Central memory CD8-positive, alpha-beta T cell (primary cell): ENCODE measurements at regions not wholly inside any gene's neighbourhood (a gene's known extent, or its start where the extent isn't known, plus 50 kb on each side); places are given as distances from the start of the nearest gene placed in this dataset.

Experiments used
- ATAC-seq: fragments of 150-1000 bp; cut with Tn5 transposase; replicated peaks from 2 replicates; pipeline ENCODE4 v1.10.0; 2022; ENCODE audit warnings: mild to moderate bottlenecking, moderate FRiP score, moderate number of reproducible peaks; ENCODE audit not compliant: poor library complexity, severe bottlenecking; ENCODE audit errors: extremely low read depth
- DNase-seq, 2 donors: peaks; one replicate each; pipeline ENCODE4 v3.0.0; 2021; ENCODE audit warnings: low spot score in 2 of 2
- H3K27ac Mint-ChIP-seq: one replicate; pipeline ENCODE4 v1.8.0; 2022; ENCODE audit warnings: low read depth, mild to moderate bottlenecking, moderate library complexity, mixed read lengths
- H3K27me3 Mint-ChIP-seq: one replicate; pipeline ENCODE4 v1.8.0; 2022; ENCODE audit warnings: mixed read lengths
- H3K36me3 Mint-ChIP-seq: one replicate; pipeline ENCODE4 v1.8.0; 2022; ENCODE audit warnings: mild to moderate bottlenecking, moderate library complexity, mixed read lengths; ENCODE audit not compliant: insufficient read depth
- H3K4me1 Mint-ChIP-seq: one replicate; pipeline ENCODE4 v1.8.0; 2022; ENCODE audit warnings: mixed read lengths
- H3K4me3 Mint-ChIP-seq: one replicate; pipeline ENCODE4 v1.8.0; 2022; ENCODE audit warnings: mild to moderate bottlenecking, moderate library complexity, mixed read lengths
- H3K9me3 Mint-ChIP-seq: one replicate; pipeline ENCODE4 v1.8.0; 2022; ENCODE audit warnings: mixed read lengths

DNA sequence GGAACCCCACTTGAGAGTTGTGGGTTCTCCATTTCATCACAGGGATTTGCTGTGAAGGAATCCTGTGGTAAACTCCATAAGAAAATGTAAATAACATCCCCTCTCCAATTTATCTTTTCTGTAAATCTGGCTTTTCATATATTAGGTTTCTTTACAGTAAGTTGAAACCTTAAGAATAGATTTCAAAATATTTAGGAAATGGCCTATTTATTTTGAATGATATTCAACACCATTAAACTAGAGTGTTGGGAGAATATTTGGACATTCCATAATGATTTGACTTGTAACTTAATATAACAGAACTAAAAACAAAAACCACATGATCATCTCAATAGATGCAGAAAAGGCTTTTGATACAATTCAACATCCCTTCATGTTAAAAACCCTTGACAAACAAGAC lies 197.3 kb upstream of the PGRMC2 start:
- Mint-ChIP-seq H3K27me3 (peaks cover 10% of the 10 kb centered on the region), H3K27ac (no peak overlapping the region)

DNA sequence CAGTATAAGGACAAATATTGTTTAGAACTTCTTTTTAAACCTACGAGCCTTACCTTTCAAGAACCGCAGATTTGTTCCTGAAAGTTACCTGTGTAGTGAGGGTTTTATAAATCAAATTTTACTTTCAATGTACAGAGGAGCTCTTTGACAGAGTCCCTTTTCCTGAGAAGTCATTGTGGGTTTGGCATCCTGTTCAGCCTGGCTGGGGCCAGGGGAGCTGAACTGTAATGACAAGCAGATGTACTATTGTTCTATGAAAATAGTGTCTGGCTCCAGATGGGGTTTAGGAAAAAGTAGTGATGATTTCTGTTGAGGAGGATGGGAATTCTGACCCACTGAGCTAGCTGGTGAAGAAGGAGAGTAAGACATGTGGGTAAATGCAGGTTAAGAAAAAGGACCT lies 196.2 kb upstream of the PGRMC2 start:
- Mint-ChIP-seq H3K4me1 (no peaks in the 10 kb centered on the region), H3K9me3 (no peaks in the 10 kb centered on the region), H3K36me3 (no peaks in the 10 kb centered on the region), H3K27me3 (peaks cover 10% of the 10 kb centered on the region), H3K4me3 (no peak overlapping the region), H3K27ac (no peak overlapping the region)
- DNase-seq (no peak), ATAC-seq (no peak)

More for the DNA sequence above, 197.3 kb upstream of the PGRMC2 start:
- no peak overlapping the region for H3K4me3 Mint-ChIP-seq
- no peaks in the 10 kb centered on the region for H3K9me3 Mint-ChIP-seq
- ATAC-seq: no peak
- no peak for DNase-seq
- H3K4me1 Mint-ChIP-seq: no peaks in the 10 kb centered on the region
- H3K36me3 Mint-ChIP-seq: no peaks in the 10 kb centered on the region

- no peaks in the 10 kb centered on the region for H3K36me3 Mint-ChIP-seq
- peaks cover 10% of the 10 kb centered on the region for H3K27me3 Mint-ChIP-seq
- no peak overlapping the region for H3K27ac Mint-ChIP-seq
- no peaks in the 10 kb centered on the region for H3K9me3 Mint-ChIP-seq
- H3K4me3 Mint-ChIP-seq: no peak overlapping the region
- no peaks in the 10 kb centered on the region for H3K4me1 Mint-ChIP-seq
- no peak for ATAC-seq
- DNase-seq: no peak
Observed at GRCh38 chr4:128483041-128483440, 195.4 kb upstream of the PGRMC2 start.

DNA sequence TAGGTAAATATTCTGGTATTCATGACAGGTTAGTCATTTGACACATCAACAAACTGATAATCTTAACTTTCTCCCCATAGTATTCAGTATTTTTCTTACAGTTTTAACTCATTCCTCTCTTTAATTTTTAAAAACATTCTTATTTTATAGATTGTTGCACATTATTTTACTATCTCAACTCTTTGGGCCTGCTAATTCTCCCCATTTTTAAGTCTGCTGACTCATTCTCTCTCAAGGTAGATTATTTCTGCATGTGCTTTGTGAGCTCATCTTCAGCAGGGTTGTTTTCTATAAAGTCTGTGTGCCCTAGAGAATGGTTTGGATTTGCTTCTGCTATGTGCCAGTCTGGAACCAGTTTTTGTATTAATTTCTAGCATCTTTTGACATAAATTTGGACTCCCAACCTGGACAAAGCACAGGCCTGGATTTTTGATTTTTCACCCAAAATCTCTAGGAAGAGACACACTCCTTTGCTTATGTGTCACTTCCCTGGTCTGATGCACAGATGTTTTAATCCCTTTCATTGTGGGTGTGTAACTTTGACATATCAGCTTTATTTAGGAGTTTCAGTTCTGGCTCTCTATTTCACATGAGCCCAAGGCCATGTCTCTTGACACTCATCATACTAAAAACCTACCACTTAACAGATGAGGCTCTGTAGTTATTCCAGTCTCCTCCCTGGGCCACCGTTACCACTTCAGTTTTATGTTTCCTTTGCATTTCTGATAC lies 194.3 kb upstream of the PGRMC2 start:
- Mint-ChIP-seq H3K27me3 (peaks cover 10% of the 10 kb centered on the region), H3K27ac (no peak overlapping the region), H3K9me3 (no peaks in the 10 kb centered on the region), H3K4me1 (no peaks in the 10 kb centered on the region), H3K36me3 (no peaks in the 10 kb centered on the region), H3K4me3 (no peak overlapping the region)
- no peak for DNase-seq
- ATAC-seq: no peak

DNA sequence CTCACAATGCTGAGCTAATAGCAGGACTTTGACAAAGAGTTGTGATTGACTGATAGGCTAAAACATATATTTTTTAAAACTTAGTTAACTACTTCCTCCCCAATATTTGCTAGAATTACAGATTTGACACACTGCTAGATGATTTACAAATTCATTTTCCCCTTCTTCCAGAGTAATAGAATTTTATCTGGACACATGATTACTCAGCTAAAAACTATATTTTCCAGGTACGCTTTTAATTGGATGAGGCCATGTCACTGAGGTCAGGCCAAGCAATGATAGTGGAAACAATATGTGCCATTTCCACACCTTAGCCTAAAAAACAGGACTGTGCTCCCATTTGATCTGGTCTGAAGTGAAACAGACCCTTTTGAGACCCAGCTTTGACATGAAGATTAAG lies 193.3 kb upstream of the PGRMC2 start:
- H3K9me3 Mint-ChIP-seq: no peaks in the 10 kb centered on the region

DNA sequence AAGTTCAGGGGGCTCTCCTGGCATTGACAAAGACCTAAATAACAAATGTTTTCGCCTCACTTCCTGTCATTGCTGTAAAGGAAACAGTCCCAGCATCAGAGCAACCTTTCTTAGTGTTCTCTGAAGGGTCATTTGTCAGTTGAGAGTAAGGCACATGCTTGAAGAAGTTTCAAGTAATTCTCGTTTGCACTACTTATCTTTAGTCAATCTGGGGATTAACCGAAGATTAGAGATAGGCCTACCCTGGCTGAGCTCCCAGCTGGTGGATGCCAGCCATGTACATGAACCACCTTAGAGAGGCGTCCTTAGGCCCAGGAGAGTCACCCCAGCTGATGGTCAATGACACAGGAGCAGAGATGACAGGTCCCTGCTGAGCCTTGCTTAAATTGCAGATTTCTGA lies 189.9 kb upstream of the PGRMC2 start:
- no peak overlapping the region for H3K27ac Mint-ChIP-seq
- no peaks in the 10 kb centered on the region for H3K9me3 Mint-ChIP-seq
- no peaks in the 10 kb centered on the region for H3K27me3 Mint-ChIP-seq
- H3K36me3 Mint-ChIP-seq: no peaks in the 10 kb centered on the region
- ATAC-seq: no peak
- DNase-seq: no peak
- no peaks in the 10 kb centered on the region for H3K4me1 Mint-ChIP-seq
- no peak overlapping the region for H3K4me3 Mint-ChIP-seq

More for the DNA sequence above, 193.3 kb upstream of the PGRMC2 start:
- ATAC-seq: no peak
- Mint-ChIP-seq H3K4me1 (no peaks in the 10 kb centered on the region), H3K27me3 (peaks cover 10% of the 10 kb centered on the region), H3K27ac (no peak overlapping the region), H3K36me3 (no peaks in the 10 kb centered on the region), H3K4me3 (no peak overlapping the region)
- no peak for DNase-seq

GRCh38 chr4:128475597-128475996 lies 188.0 kb upstream of the PGRMC2 start:
- Mint-ChIP-seq H3K27ac (no peak overlapping the region), H3K27me3 (no peaks in the 10 kb centered on the region), H3K9me3 (no peaks in the 10 kb centered on the region), H3K36me3 (no peaks in the 10 kb centered on the region), H3K4me1 (no peaks in the 10 kb centered on the region), H3K4me3 (no peak overlapping the region)
- ATAC-seq: no peak
- no peak for DNase-seq

DNA sequence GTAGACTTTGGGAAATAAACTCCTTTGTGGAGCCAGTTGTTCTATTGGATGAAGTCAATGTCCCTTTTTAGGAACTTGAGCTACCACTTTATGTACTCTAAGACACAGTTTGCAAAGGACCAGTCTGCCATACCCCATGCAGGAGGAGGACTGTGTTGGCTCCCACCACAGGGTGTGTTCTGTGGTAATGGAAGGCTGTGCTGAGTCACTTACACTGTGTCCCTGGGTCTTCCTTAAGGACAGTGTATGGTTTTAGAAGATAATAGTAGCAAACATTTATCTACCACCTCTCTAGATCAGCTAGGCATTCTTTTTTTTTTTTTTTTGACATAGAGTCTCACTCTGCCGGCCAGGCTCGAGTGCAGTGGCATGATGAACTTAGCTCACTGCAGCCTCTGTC lies 184.0 kb upstream of the PGRMC2 start:
- Mint-ChIP-seq H3K36me3 (no peaks in the 10 kb centered on the region), H3K4me3 (no peak overlapping the region), H3K4me1 (no peaks in the 10 kb centered on the region), H3K27ac (no peak overlapping the region), H3K9me3 (no peaks in the 10 kb centered on the region), H3K27me3 (no peaks in the 10 kb centered on the region)
- DNase-seq: no peak
- ATAC-seq: no peak

DNA sequence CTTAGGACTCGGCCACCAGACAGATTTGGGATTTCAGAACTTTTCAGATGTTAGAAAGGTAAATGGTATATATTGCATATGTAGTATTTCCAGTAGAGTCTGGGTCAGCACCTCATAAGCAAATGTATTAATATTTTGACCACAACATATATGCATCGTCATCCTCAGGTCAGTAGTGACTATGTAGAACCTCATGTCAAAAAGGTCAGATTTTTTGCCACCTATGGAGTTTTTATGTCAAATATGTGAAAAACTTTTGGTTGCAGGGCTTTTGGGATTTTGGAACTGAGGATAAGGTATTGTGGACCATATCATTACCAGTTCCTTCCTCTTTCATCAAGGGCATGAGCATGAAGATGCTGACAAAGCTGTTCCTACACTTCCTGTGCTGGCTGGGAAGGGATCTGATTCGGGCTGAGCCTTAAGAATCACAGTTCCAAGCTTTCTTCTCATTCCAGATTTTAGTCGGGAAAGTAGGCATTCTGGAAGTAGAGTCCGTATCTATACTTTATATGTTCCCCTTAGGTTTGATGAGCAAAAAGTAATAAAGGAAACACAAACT lies 183.0 kb upstream of the PGRMC2 start:
- no peaks in the 10 kb centered on the region for H3K9me3 Mint-ChIP-seq
- H3K27ac Mint-ChIP-seq: no peak overlapping the region
- H3K36me3 Mint-ChIP-seq: no peaks in the 10 kb centered on the region
- DNase-seq (no peak), ATAC-seq (no peak)
- H3K4me1 Mint-ChIP-seq: no peaks in the 10 kb centered on the region
- no peak overlapping the region for H3K4me3 Mint-ChIP-seq
- H3K27me3 Mint-ChIP-seq: no peaks in the 10 kb centered on the region

GRCh38 chr4:128468123-128468989 lies 180.7 kb upstream of the PGRMC2 start:
- H3K27me3 Mint-ChIP-seq: no peaks in the 10 kb centered on the region

DNA sequence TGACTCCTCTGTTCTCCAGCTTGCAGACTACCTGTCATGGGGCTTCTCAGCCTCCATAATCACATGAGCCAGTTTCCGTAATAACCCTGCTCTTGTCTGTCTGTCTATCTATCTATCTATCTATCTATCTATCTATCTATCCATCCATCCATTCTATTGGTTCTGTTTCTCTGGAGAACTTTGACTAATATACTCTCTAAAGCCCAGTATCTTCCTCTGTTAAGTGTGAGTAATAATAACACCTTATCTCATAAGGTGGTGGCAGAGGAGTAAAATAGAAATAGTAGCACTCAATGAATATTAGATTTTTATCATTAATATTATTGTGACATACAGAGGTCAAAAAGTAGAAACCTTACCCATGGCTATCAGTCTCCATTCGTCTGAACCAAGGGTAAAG lies 177.9 kb upstream of the PGRMC2 start:
- Mint-ChIP-seq H3K27me3 (no peaks in the 10 kb centered on the region), H3K4me3 (no peak overlapping the region), H3K9me3 (no peaks in the 10 kb centered on the region), H3K27ac (no peak overlapping the region), H3K4me1 (no peaks in the 10 kb centered on the region), H3K36me3 (no peaks in the 10 kb centered on the region)
- DNase-seq: no peak
- ATAC-seq: no peak

More at GRCh38 chr4:128468123-128468989, 180.7 kb upstream of the PGRMC2 start:
- Mint-ChIP-seq H3K36me3 (no peaks in the 10 kb centered on the region), H3K4me3 (no peak overlapping the region), H3K27ac (no peak overlapping the region), H3K9me3 (no peaks in the 10 kb centered on the region), H3K4me1 (no peaks in the 10 kb centered on the region)
- DNase-seq (no peak), ATAC-seq (no peak)

GRCh38 chr4:128463006-128463405 lies 175.4 kb upstream of the PGRMC2 start:
- H3K27me3 Mint-ChIP-seq: no peaks in the 10 kb centered on the region
- H3K36me3 Mint-ChIP-seq: no peaks in the 10 kb centered on the region

More at GRCh38 chr4:128463006-128463405, 175.4 kb upstream of the PGRMC2 start:
- Mint-ChIP-seq H3K9me3 (no peaks in the 10 kb centered on the region), H3K4me1 (no peaks in the 10 kb centered on the region), H3K4me3 (no peak overlapping the region), H3K27ac (no peak overlapping the region)
- ATAC-seq (no peak), DNase-seq (no peak)
